HCT116 (cell line): ENCODE measurements at regions not wholly inside any gene's neighbourhood (a gene's known extent, or its start where the extent isn't known, plus 50 kb on each side); places are given as distances from the start of the nearest gene placed in this dataset.

Experiments
- ATAC-seq: fragments of 200-7000 bp; cut with Tn5 transposase; 2 replicates; pipeline ENCODE4 v1.9.1; 2020; ENCODE audit warnings: mild to moderate bottlenecking, moderate library complexity
- BruUV-seq: library from RNA; stranded (reverse); fragments of 400-500 nt; replicated peaks from 2 replicates; lab custom pipeline; 2021; lab: Mats Ljungman, UMichigan
- CTCF ChIA-PET: fragments of 300-600 bp; sonication (Branson Sonifier 250); formaldehyde crosslinking; loops from one replicate; lab custom pipeline; 2021; ENCODE audit warnings: antibody characterized with exemption; lab: Charles Lee
- POLR2A ChIA-PET: fragments of 300-600, 350-600 bp; sonication (Branson Sonifier 250); formaldehyde crosslinking; loops from one replicate; lab custom pipeline; 2021; ENCODE audit warnings: antibody characterized with exemption; lab: Charles Lee
- RAD21 ChIA-PET, 2 experiments: fragments of 300-600 bp; sonication (Branson Sonifier 250); formaldehyde crosslinking; loops; one replicate each; lab custom pipeline; 2023; ENCODE audit warnings: low total read pairs in 2 of 2; ENCODE audit not compliant: uncharacterized antibody in 2 of 2, unreplicated experiment in 2 of 2, low non-redundant PET in 1 of 2; lab: Charles Lee
- DNase-seq: peaks from one replicate; pipeline ENCODE4 v3.0.0-alpha.2; 2010; ENCODE audit warnings: low read depth, low spot score
- H2AFZ ChIP-seq: fragments of 200-600 bp; shearing (Covaris generic), sonication (generic); 2 replicates; pipeline ENCODE4 v1.6.1; 2017; ENCODE audit warnings: low read depth, mixed run types, mixed read lengths, antibody characterized with exemption, low read length; ENCODE audit not compliant: poor library complexity, severe bottlenecking
- H3K27ac ChIP-seq: 2 replicates; pipeline ENCODE4 v1.5.1; 2012; ENCODE audit warnings: low read depth, low read length
- H3K27me3 ChIP-seq: fragments of 200-600 bp; sonication (generic); 2 replicates; pipeline ENCODE4 v1.6.1; 2016; ENCODE audit warnings: mixed run types, low read length, mixed read lengths; ENCODE audit not compliant: insufficient read depth
- H3K36me3 ChIP-seq, 2 experiments: fragments of 200-500 bp in 1 of 2; fragments of 200-600 bp in 1 of 2; sonication (Bioruptor generic) in 1 of 2; sonication (generic) in 1 of 2; 2 replicates each; pipeline versions ENCODE4 v1.5.1 to v1.6.1; 2014 to 2016; ENCODE audit warnings: low read length in 2 of 2, inconsistent platforms in 1 of 2, mixed read lengths in 1 of 2, mixed run types in 1 of 2; ENCODE audit not compliant: insufficient read depth in 2 of 2, control insufficient read depth in 1 of 2
- H3K4me1 ChIP-seq, 2 experiments: fragments of 200-600 bp in 1 of 2; sonication (generic) in 1 of 2; 2 replicates each; pipeline versions ENCODE4 v1.5.1 to v1.6.1; 2012 to 2017; ENCODE audit warnings: low read length in 2 of 2, inconsistent platforms in 1 of 2, mild to moderate bottlenecking in 1 of 2, mixed read lengths in 1 of 2, mixed run types in 1 of 2, moderate library complexity in 1 of 2; ENCODE audit not compliant: insufficient read depth in 2 of 2, control insufficient read depth in 1 of 2
- H3K4me2 ChIP-seq: fragments of 200-600 bp; sonication (generic); 2 replicates; pipeline ENCODE4 v1.6.1; 2017; ENCODE audit warnings: mixed run types, low read length, mixed read lengths
- H3K4me3 ChIP-seq, 2 experiments: fragments of 200-600 bp in 1 of 2; sonication (generic) in 1 of 2; replicated peaks in 1 of 2; 2 replicates each; pipeline ENCODE4 v1.5.1; 2011 to 2016; ENCODE audit warnings: low read length in 2 of 2, control low read depth in 1 of 2, low read depth in 1 of 2, mild to moderate bottlenecking in 1 of 2, mixed read lengths in 1 of 2, mixed run types in 1 of 2
- H3K79me2 ChIP-seq: fragments of 200-600 bp; sonication (generic); 2 replicates; pipeline ENCODE4 v1.6.1; 2017; ENCODE audit warnings: mild to moderate bottlenecking, mixed run types, low read length, moderate library complexity, mixed read lengths; ENCODE audit not compliant: insufficient read depth
- H3K9ac ChIP-seq: fragments of 200-600 bp; sonication (generic); 2 replicates; pipeline ENCODE4 v1.6.1; 2016; ENCODE audit warnings: low read length, mixed read lengths
- H3K9me2 ChIP-seq: fragments of 200-600 bp; sonication (generic), shearing (Covaris generic); 2 replicates; pipeline ENCODE4 v1.6.1; 2017; ENCODE audit warnings: mixed run types, mild to moderate bottlenecking, moderate library complexity; ENCODE audit not compliant: insufficient read depth
- H3K9me3 ChIP-seq, 2 experiments: fragments of 200-500 bp in 1 of 2; fragments of 200-600 bp in 1 of 2; sonication (Bioruptor generic) in 1 of 2; sonication (generic) in 1 of 2; 2 replicates each; pipeline ENCODE4 v1.6.1; 2014 to 2017; ENCODE audit warnings: low read length in 2 of 2, mixed read lengths in 2 of 2, inconsistent platforms in 1 of 2, low read depth in 1 of 2, mild to moderate bottlenecking in 1 of 2, mixed run types in 1 of 2, moderate library complexity in 1 of 2; ENCODE audit not compliant: control insufficient read depth in 1 of 2, insufficient read depth in 1 of 2
- H4K20me1 ChIP-seq: fragments of 200-600 bp; sonication (generic), shearing (Covaris generic); 2 replicates; pipeline ENCODE4 v1.6.1; 2017; ENCODE audit warnings: mixed run types, mild to moderate bottlenecking, moderate library complexity; ENCODE audit not compliant: insufficient read depth
- CBX3 ChIP-seq: IDR thresholded peaks from 2 replicates; pipeline ENCODE4 v1.6.1; 2012; ENCODE audit warnings: low read depth
- EGR1 ChIP-seq: IDR thresholded peaks from 2 replicates; pipeline ENCODE4 v1.6.1; 2012; ENCODE audit warnings: low read depth
- ELF1 ChIP-seq: IDR thresholded peaks from 2 replicates; pipeline ENCODE4 v1.6.1; 2012; ENCODE audit warnings: low read depth, borderline replicate concordance
- EZH2 ChIP-seq: fragments of 200-600 bp; sonication (generic); IDR thresholded peaks from 2 replicates; pipeline ENCODE4 v1.6.1; 2017; ENCODE audit warnings: antibody characterized with exemption, mixed run types
- FOSL1 ChIP-seq: IDR thresholded peaks from 2 replicates; pipeline ENCODE4 v1.6.1; 2012; ENCODE audit warnings: low read depth
- JUND ChIP-seq: IDR thresholded peaks from 2 replicates; pipeline ENCODE4 v1.6.1; 2012
- MAX ChIP-seq: IDR thresholded peaks from 2 replicates; pipeline ENCODE4 v1.6.1; 2012
- POLR2A ChIP-seq: IDR thresholded peaks from 2 replicates; pipeline ENCODE4 v1.7.0; 2011; ENCODE audit warnings: borderline replicate concordance; ENCODE audit not compliant: insufficient read depth, insufficient read length; ENCODE audit errors: extremely low read depth
- POLR2AphosphoS5 ChIP-seq: IDR thresholded peaks from 2 replicates; pipeline ENCODE4 v1.6.1; 2011; ENCODE audit warnings: mild to moderate bottlenecking, low read depth, low read length, moderate library complexity
- RAD21 ChIP-seq: IDR thresholded peaks from 2 replicates; pipeline ENCODE4 v1.6.1; 2012; ENCODE audit warnings: low read depth, mild to moderate bottlenecking
- REST ChIP-seq: IDR thresholded peaks from 2 replicates; pipeline ENCODE4 v1.6.1; 2012; ENCODE audit warnings: low read depth
- SIN3A ChIP-seq: IDR thresholded peaks from 2 replicates; pipeline ENCODE4 v1.6.1; 2012; ENCODE audit warnings: low read depth
- SP1 ChIP-seq: IDR thresholded peaks from 2 replicates; pipeline ENCODE4 v1.6.1; 2012; ENCODE audit warnings: low read depth
- TCF7L2 ChIP-seq: IDR thresholded peaks from 2 replicates; pipeline ENCODE4 v1.7.0; 2011; ENCODE audit warnings: borderline replicate concordance, inconsistent platforms; ENCODE audit not compliant: insufficient read depth, insufficient read length; ENCODE audit errors: extremely low read depth
- intact Hi-C: fragments of 100-400 bp; cut with micrococcal nuclease; formaldehyde crosslinking; loops from 2 replicates; pipeline ENCODE4 v1.10.0; 2022

GRCh38 chr2:45256867-45257641, 247.8 kb upstream of the SIX2 start:
- Histone ChIP-seq H3K4me2 (no peak overlapping the region), H3K9me3 (no peaks in the 10 kb centered on the region), H3K9ac (no peak overlapping the region), H3K79me2 (no peaks in the 10 kb centered on the region), H2AFZ (no peak overlapping the region), H3K4me3 (no peak overlapping the region), H3K36me3 (no peaks in the 10 kb centered on the region), H3K27ac (no peak overlapping the region), H4K20me1 (no peaks in the 10 kb centered on the region), H3K4me1 (no peaks in the 10 kb centered on the region), H3K9me2 (no peaks in the 10 kb centered on the region)
- CTCF ChIA-PET: no interaction called here
- RAD21 ChIA-PET: no interaction called here
- intact Hi-C loops: no loop called here
- POLR2A ChIA-PET: no interaction called here
- BruUV-seq: no TSS peak
- DNase-seq: no peak
- no peak for ATAC-seq
- TF ChIP-seq SP1: no peak
- TF ChIP-seq, all 23 proteins: peak for 0
- H3K27me3 ChIP-seq: no peaks in the 10 kb centered on the region

DNA sequence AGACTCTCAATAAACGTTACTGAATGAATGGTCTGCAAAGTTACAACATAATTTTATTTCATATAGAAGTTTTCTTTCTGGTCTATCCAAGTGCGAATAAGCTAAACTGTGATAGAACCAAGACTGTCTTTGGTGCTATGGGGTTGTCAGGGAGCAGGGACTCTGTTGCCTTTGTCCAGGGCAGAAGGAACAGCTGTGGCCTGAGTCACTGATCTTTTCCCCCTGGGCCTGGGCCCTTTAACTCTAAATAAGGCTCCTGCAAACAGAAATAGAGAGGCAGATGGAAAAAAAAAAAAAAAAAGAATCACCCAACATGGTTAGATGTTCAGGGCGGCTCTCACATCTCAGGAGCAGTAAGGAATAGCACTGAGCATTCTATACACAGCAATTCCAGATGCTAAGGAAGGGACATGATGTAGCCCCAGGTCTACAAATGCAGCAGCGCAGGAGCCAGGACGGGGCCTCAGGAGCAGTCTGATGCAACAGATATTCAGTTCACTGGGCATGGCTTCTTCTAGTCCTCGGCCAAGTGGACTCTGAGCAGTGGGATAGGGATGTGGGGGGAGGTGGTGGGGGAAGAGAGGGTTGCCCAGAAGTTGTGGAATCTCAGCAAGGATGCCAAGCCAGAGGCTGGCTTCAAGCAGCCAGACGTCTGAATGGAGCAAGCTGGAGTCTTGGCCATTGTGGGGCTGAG, 247.1 kb upstream of the SIX2 start:
- TF ChIP-seq SIN3A (no peak), RAD21 (no peak), EGR1 (no peak), REST (no peak), ELF1 (no peak), POLR2AphosphoS5 (no peak), EZH2 (no peak), FOSL1 (no peak), TCF7L2 (no peak), JUND (no peak), POLR2A (no peak), CBX3 (no peak), MAX (no peak)
- ChIA-PET CTCF (no interaction called here), RAD21 (no interaction called here), POLR2A (no interaction called here)
- intact Hi-C loops: no loop called here
- H3K4me3 ChIP-seq: no peak overlapping the region
- no peaks in the 10 kb centered on the region for H4K20me1 ChIP-seq
- no peak overlapping the region for H2AFZ ChIP-seq
- no TSS peak for BruUV-seq
- H3K36me3 ChIP-seq: no peaks in the 10 kb centered on the region
- no peaks in the 10 kb centered on the region for H3K9me3 ChIP-seq
- H3K27me3 ChIP-seq: no peaks in the 10 kb centered on the region
- H3K27ac ChIP-seq: no peak overlapping the region
- no peak overlapping the region for H3K9ac ChIP-seq
- ATAC-seq (no peak), DNase-seq (no peak)
- H3K9me2 ChIP-seq: no peaks in the 10 kb centered on the region
- no peaks in the 10 kb centered on the region for H3K79me2 ChIP-seq
- no peak overlapping the region for H3K4me2 ChIP-seq
- no peaks in the 10 kb centered on the region for H3K4me1 ChIP-seq
